ENCODE measurements at regions not wholly inside any gene's neighbourhood (a gene's known extent, or its start where the extent isn't known, plus 50 kb on each side); places are given as distances from the start of the nearest gene placed in this dataset.
"Not testable (repeated sequence)": the region's sequence is repeated elsewhere in the genome, so short reads cannot be mapped to it uniquely, and the experiment has no call there.

DNA sequence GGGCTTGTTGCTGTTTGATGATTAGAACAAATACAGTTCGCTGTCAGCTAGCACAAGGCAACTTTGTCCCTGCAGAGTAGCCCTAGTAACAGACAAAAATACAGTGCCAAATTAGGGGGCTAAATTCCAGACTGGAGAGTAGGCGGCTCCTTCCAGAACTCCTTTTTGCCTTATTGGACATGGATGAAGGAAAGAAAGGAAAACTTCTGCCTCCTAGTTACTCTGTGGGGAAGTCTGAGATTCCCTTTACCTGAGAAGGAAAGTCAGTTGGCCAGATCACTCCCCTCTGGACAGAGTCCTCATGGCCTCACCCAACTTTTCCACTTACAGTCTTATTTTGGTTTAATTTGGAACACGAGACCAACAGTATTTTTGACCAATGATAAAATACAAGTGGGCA is 140.5 kb upstream of the ADAMTS3 start:
- H3K9me3 ChIP-seq (ENCODE audit: control insufficient read depth, low read depth, low read length), result no peaks in the 10 kb centered on the region
- no peaks in the 10 kb centered on the region for H3K36me3 ChIP-seq (ENCODE audit: control insufficient read depth, low read depth, low read length)
- no peak overlapping the region for H3K27ac ChIP-seq (ENCODE audit: low read length)
- H3K27me3 ChIP-seq (ENCODE audit: control insufficient read depth, insufficient read depth, low read length), result no peaks in the 10 kb centered on the region
- no peaks in the 10 kb centered on the region for H3K4me1 ChIP-seq (ENCODE audit: control insufficient read depth, low read depth, low read length)
- H3K4me3 ChIP-seq (ENCODE audit: low read length), result no peak overlapping the region
- H3K9ac ChIP-seq (ENCODE audit: low read length), result no peak overlapping the region

GRCh38 chr4:72706684-72707083 is 137.7 kb upstream of the ADAMTS3 start:
- Histone ChIP-seq H3K9me3 (ENCODE audit: control insufficient read depth, low read depth, low read length) (no peaks in the 10 kb centered on the region), H3K4me1 (ENCODE audit: control insufficient read depth, low read depth, low read length) (no peaks in the 10 kb centered on the region), H3K36me3 (ENCODE audit: control insufficient read depth, low read depth, low read length) (no peaks in the 10 kb centered on the region), H3K4me3 (ENCODE audit: low read length) (no peak overlapping the region), H3K27me3 (ENCODE audit: control insufficient read depth, insufficient read depth, low read length) (no peaks in the 10 kb centered on the region), H3K9ac (ENCODE audit: low read length) (no peak overlapping the region), H3K27ac (ENCODE audit: low read length) (no peak overlapping the region)

DNA sequence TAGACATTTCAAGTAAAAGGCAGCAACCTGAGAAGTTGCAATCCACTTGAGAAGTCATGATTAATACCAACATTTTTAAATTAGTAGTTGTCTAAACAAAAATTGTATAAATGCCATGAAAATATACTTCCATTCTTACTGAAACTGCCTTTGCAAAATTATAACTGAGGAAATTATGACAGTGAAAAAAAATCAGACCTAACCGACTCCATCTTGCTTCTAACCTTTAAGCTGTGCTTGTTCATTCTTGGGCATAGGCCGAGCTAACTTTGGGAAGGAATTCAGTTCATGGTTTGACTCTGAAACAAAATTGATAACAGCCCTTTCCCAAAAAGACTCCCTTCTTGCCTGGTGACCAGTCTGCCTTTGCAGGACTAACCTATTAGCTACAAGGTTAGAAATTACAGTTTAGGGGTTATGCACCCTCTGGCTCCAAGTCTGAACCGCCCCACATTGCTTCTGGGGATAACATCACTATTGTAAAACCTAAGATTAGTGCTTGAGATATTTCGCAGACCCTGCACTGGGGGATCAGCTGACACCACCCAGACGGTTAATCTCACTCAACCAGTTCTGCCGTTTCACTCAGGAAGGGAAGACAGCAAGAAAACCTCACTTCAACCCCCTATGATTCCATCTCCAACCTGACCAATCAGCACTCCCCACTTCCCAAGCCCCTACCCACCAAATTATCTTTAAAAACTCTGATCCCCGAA is 136.1 kb upstream of the ADAMTS3 start:
- not testable (repeated sequence) for H3K4me3 ChIP-seq (ENCODE audit: low read length); H3K27me3 ChIP-seq (ENCODE audit: control insufficient read depth, insufficient read depth, low read length); H3K36me3 ChIP-seq (ENCODE audit: control insufficient read depth, low read depth, low read length); H3K27ac ChIP-seq (ENCODE audit: low read length); H3K9me3 ChIP-seq (ENCODE audit: control insufficient read depth, low read depth, low read length); H3K4me1 ChIP-seq (ENCODE audit: control insufficient read depth, low read depth, low read length); H3K9ac ChIP-seq (ENCODE audit: low read length)

DNA sequence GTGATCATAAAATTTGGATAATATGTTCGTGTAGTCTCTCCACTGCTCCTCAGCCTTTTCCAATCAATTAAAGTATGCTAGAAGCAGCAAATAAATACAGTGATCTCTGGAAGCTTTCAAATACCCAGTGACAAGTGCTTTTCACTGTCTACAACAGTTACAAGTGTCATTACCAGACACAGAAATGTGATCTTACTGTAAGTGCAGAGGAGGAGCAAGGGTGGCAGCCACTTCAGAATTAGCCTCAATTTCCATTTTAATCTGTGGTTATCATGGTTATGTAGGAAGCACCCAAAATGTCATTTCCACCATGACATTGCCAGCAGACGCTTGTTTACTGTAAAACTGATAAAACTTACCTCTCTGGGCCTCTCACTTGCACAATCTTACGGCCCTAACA is 133.9 kb upstream of the ADAMTS3 start:
- no peaks in the 10 kb centered on the region for H3K36me3 ChIP-seq (ENCODE audit: control insufficient read depth, low read depth, low read length)
- H3K27ac ChIP-seq (ENCODE audit: low read length), result no peak overlapping the region
- no peak overlapping the region for H3K4me3 ChIP-seq (ENCODE audit: low read length)
- no peaks in the 10 kb centered on the region for H3K27me3 ChIP-seq (ENCODE audit: control insufficient read depth, insufficient read depth, low read length)
- no peaks in the 10 kb centered on the region for H3K9me3 ChIP-seq (ENCODE audit: control insufficient read depth, low read depth, low read length)
- no peak overlapping the region for H3K9ac ChIP-seq (ENCODE audit: low read length)
- no peaks in the 10 kb centered on the region for H3K4me1 ChIP-seq (ENCODE audit: control insufficient read depth, low read depth, low read length)

DNA sequence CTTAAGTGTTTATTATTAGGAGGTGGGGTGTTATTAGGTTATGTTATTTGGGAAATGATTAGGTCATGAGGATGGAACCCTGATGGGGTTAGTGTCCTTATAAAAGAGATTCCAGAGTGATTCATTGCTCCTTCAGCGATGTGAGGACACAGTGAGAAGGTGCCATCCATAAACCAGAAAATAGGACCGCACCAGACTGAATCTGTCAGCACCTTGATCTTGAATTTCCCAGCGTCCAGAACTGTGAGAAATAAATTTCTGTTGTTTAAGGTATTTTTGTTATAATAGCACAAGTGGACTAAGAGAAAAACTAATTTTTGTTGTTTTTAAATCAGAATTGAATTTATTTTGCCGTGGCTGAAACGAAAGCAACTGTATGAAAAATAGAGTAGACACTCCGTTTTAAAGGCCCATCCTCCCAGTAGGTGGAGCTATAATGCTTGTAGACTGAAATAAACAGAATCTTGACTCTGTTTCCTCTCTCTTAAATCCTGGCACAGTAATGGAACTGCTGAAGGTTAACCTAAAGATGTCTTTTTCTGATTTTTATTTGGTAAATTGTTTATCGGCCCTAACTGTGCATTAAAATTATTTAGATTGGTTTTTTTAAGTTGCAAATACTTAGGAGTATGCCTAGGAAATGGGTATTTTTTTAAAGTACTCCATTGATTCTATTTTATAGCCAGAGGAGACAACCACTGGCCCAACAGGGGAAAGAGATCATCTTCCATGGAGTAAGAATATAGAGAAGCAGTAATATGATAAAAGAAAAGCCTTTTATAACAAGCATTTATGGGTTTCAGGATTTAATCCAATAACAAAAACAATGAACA is 133.2 kb upstream of the ADAMTS3 start:
- H3K27ac ChIP-seq (ENCODE audit: low read length), result no peak overlapping the region
- no peaks in the 10 kb centered on the region for H3K27me3 ChIP-seq (ENCODE audit: control insufficient read depth, insufficient read depth, low read length)
- H3K9ac ChIP-seq (ENCODE audit: low read length), result no peak overlapping the region

DNA sequence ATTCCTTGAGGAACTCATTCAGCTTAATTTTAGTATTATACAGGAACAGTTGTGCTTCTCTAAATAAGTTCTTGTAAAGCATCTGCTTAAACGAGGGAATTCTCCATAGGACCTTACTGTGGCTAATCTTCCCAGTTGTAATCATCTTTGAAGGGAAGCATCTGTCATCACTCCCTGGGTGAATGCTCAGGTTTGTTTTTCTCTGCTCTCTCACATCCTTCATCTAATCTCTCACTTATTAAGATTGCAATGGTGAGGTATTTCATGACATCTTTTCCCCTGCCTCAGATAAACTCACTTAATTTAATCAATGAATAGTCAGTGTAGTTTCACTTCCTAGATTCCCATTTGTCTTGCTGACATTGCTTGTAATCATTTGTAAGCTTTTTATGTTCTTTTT is 121.8 kb upstream of the ADAMTS3 start:
- Histone ChIP-seq H3K4me3 (ENCODE audit: low read length) (no peak overlapping the region), H3K36me3 (ENCODE audit: control insufficient read depth, low read depth, low read length) (no peaks in the 10 kb centered on the region), H3K9me3 (ENCODE audit: control insufficient read depth, low read depth, low read length) (no peaks in the 10 kb centered on the region), H3K27ac (ENCODE audit: low read length) (no peak overlapping the region), H3K27me3 (ENCODE audit: control insufficient read depth, insufficient read depth, low read length) (no peaks in the 10 kb centered on the region), H3K4me1 (ENCODE audit: control insufficient read depth, low read depth, low read length) (no peaks in the 10 kb centered on the region), H3K9ac (ENCODE audit: low read length) (no peak overlapping the region)

More for the DNA sequence above, 133.2 kb upstream of the ADAMTS3 start:
- Histone ChIP-seq H3K9me3 (ENCODE audit: control insufficient read depth, low read depth, low read length) (no peaks in the 10 kb centered on the region), H3K4me1 (ENCODE audit: control insufficient read depth, low read depth, low read length) (no peaks in the 10 kb centered on the region), H3K4me3 (ENCODE audit: low read length) (peak overlapping the region; percentile 50), H3K36me3 (ENCODE audit: control insufficient read depth, low read depth, low read length) (no peaks in the 10 kb centered on the region)

DNA sequence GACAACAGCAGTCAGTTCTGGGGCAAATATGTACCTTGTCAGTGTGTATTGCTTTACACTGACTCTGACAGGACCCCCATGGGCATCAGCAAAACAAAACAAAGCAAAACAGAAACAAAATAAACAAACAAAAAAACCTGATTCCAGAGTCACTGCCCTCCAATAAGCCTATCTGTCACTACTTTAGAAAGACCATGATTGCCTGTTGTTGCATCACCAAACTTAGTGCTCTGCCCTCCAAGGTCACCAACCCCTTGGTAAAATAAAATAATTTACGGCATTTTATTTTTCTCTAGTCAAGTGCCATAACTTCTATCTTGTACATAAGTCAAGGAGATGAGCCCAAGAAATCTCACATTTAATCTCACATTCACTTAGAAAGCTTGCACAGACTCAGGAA is 120.9 kb upstream of the ADAMTS3 start:
- no peak overlapping the region for H3K27ac ChIP-seq (ENCODE audit: low read length)

DNA sequence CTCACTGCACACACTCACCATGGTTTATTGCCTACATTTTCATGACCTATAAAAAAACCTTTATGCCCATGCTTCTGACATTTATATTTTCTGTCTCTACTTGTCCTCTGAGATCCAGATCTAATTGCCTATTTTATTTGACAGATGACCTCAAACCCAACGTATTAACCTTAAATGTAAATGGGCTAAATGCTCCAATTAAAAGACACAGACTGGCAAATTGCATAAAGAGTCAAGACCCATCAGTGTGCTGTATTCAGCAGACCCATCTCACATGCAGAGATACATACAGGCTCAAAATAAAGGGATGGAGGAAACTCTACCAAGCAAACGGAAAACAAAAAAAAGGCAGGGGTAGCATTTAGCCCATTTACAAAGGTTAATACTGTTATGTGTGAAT is 117.4 kb upstream of the ADAMTS3 start:
- not testable (repeated sequence) for H3K36me3 ChIP-seq (ENCODE audit: control insufficient read depth, low read depth, low read length); H3K9me3 ChIP-seq (ENCODE audit: control insufficient read depth, low read depth, low read length); H3K4me3 ChIP-seq (ENCODE audit: low read length); H3K4me1 ChIP-seq (ENCODE audit: control insufficient read depth, low read depth, low read length); H3K27ac ChIP-seq (ENCODE audit: low read length); H3K9ac ChIP-seq (ENCODE audit: low read length); H3K27me3 ChIP-seq (ENCODE audit: control insufficient read depth, insufficient read depth, low read length)

More for the DNA sequence above, 120.9 kb upstream of the ADAMTS3 start:
- no peaks in the 10 kb centered on the region for H3K4me1 ChIP-seq (ENCODE audit: control insufficient read depth, low read depth, low read length)
- no peak overlapping the region for H3K9ac ChIP-seq (ENCODE audit: low read length)
- H3K36me3 ChIP-seq (ENCODE audit: control insufficient read depth, low read depth, low read length), result no peaks in the 10 kb centered on the region
- no peaks in the 10 kb centered on the region for H3K9me3 ChIP-seq (ENCODE audit: control insufficient read depth, low read depth, low read length)
- no peaks in the 10 kb centered on the region for H3K27me3 ChIP-seq (ENCODE audit: control insufficient read depth, insufficient read depth, low read length)
- H3K4me3 ChIP-seq (ENCODE audit: low read length), result no peak overlapping the region

DNA sequence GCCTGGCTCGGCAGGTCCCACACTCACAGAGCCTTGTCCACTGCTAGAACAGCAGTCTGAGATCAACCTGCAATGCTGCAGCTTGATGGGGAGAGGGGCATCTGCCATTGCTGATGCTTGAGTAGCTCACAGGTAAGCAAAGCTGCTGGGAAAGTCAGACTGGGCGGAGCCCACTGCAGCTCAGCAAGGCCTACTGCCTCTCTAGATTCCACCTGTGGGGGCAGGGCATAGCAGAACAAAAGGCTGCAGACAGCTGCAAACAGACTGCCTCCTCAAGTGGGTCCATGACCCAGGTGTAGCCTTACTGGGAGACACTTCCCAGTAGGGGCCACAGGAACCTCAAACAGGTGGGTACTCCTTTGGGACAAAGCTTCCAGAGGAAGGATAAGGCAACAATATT is 110.6 kb upstream of the ADAMTS3 start:
- Histone ChIP-seq H3K36me3 (ENCODE audit: control insufficient read depth, low read depth, low read length) (no peaks in the 10 kb centered on the region), H3K4me3 (ENCODE audit: low read length) (no peak overlapping the region), H3K9me3 (ENCODE audit: control insufficient read depth, low read depth, low read length) (no peaks in the 10 kb centered on the region), H3K4me1 (ENCODE audit: control insufficient read depth, low read depth, low read length) (no peaks in the 10 kb centered on the region), H3K9ac (ENCODE audit: low read length) (no peak overlapping the region), H3K27ac (ENCODE audit: low read length) (no peak overlapping the region), H3K27me3 (ENCODE audit: control insufficient read depth, insufficient read depth, low read length) (no peaks in the 10 kb centered on the region)

DNA sequence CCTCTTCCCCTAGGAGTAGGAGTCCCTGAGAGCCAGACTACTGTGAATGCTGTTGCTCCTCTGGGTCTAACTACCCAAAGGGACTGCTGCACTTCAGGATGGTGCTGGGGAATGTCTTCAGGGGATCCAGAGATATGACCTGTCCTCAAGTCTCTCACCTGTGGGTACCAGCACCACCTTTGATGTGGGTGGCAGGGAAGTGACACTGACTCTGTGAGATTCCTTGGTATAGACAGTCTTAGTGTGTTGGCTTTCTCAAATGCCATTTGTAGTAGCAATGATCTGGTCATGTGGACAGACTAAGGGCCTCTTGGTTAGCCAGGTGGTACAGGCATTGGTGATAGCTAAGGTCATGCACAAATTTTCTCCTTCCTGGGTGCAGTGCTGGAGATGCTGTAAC is 108.9 kb upstream of the ADAMTS3 start:
- Histone ChIP-seq H3K9me3 (ENCODE audit: control insufficient read depth, low read depth, low read length) (no peaks in the 10 kb centered on the region), H3K4me3 (ENCODE audit: low read length) (no peak overlapping the region), H3K36me3 (ENCODE audit: control insufficient read depth, low read depth, low read length) (no peaks in the 10 kb centered on the region), H3K4me1 (ENCODE audit: control insufficient read depth, low read depth, low read length) (no peaks in the 10 kb centered on the region), H3K9ac (ENCODE audit: low read length) (no peak overlapping the region), H3K27ac (ENCODE audit: low read length) (no peak overlapping the region), H3K27me3 (ENCODE audit: control insufficient read depth, insufficient read depth, low read length) (no peaks in the 10 kb centered on the region)

DNA sequence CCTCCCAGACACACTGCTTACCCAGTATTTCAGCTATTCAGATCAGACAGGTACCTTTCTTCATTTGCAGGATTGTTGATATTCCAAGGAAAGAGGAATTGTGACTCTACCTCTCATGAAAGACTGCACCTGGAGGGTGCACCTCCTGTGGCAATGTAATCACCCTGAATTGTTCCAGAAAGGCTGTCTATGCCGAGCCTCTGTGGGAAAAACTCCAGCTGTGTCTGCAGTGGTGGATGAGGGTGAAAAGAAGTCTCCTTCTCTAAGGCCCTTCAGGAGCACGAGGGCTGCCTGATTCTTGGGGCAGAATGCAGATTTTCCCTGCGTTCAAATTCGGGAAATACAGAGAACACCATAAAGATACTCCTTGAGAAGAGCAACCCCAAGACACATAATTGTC is 108.2 kb upstream of the ADAMTS3 start:
- Histone ChIP-seq H3K36me3 (ENCODE audit: control insufficient read depth, low read depth, low read length) (no peaks in the 10 kb centered on the region), H3K4me1 (ENCODE audit: control insufficient read depth, low read depth, low read length) (no peaks in the 10 kb centered on the region), H3K9me3 (ENCODE audit: control insufficient read depth, low read depth, low read length) (no peaks in the 10 kb centered on the region), H3K27me3 (ENCODE audit: control insufficient read depth, insufficient read depth, low read length) (no peaks in the 10 kb centered on the region), H3K9ac (ENCODE audit: low read length) (no peak overlapping the region), H3K4me3 (ENCODE audit: low read length) (no peak overlapping the region), H3K27ac (ENCODE audit: low read length) (no peak overlapping the region)

GRCh38 chr4:72671980-72672379 is 103.0 kb upstream of the ADAMTS3 start:
- no peaks in the 10 kb centered on the region for H3K9me3 ChIP-seq (ENCODE audit: control insufficient read depth, low read depth, low read length)
- H3K9ac ChIP-seq (ENCODE audit: low read length), result no peak overlapping the region
- H3K27me3 ChIP-seq (ENCODE audit: control insufficient read depth, insufficient read depth, low read length), result no peaks in the 10 kb centered on the region
- no peaks in the 10 kb centered on the region for H3K36me3 ChIP-seq (ENCODE audit: control insufficient read depth, low read depth, low read length)
- H3K27ac ChIP-seq (ENCODE audit: low read length), result no peak overlapping the region
- H3K4me1 ChIP-seq (ENCODE audit: control insufficient read depth, low read depth, low read length), result peaks cover 8% of the 10 kb centered on the region
- no peak overlapping the region for H3K4me3 ChIP-seq (ENCODE audit: low read length)
